ENCODE measurements at regions not wholly inside any gene's neighbourhood (a gene's known extent, or its start where the extent isn't known, plus 50 kb on each side); places are given as distances from the start of the nearest gene placed in this dataset.

DNA sequence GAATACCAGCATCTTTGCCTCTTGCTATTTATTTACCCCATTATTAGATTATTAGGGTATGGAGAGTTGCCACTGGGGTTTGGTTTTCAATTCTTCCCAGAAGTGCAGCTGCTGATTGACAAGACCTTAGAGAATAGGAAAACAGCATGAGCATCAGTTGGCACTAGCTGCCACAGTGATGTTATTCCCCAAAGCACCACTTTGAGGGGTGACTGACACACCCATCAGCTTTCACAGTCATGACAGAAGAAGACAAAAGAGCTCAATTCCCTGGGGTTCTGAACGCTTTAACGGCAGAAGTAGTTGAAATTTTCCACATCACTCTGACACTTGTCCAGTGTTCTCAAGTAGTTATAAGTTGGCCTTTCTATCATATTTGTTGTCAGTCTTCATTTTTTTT lies 55.0 kb upstream of the NR3C2 start:
- DNase-seq (ENCODE audit: low spot score) (no peak), ATAC-seq (ENCODE audit: insufficient number of reproducible peaks, low FRiP score, low read depth) (no peak)
- H3K27me3 ChIP-seq (replicated peaks; ENCODE audit: insufficient read depth) = no peaks in the 10 kb centered on the region
- H3K9me3 ChIP-seq = no peaks in the 10 kb centered on the region
- TF ChIP-seq, protein P1, sequence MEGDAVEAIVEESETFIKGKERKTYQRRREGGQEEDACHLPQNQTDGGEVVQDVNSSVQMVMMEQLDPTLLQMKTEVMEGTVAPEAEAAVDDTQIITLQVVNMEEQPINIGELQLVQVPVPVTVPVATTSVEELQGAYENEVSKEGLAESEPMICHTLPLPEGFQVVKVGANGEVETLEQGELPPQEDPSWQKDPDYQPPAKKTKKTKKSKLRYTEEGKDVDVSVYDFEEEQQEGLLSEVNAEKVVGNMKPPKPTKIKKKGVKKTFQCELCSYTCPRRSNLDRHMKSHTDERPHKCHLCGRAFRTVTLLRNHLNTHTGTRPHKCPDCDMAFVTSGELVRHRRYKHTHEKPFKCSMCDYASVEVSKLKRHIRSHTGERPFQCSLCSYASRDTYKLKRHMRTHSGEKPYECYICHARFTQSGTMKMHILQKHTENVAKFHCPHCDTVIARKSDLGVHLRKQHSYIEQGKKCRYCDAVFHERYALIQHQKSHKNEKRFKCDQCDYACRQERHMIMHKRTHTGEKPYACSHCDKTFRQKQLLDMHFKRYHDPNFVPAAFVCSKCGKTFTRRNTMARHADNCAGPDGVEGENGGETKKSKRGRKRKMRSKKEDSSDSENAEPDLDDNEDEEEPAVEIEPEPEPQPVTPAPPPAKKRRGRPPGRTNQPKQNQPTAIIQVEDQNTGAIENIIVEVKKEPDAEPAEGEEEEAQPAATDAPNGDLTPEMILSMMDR (IDR thresholded peaks at IDR 0.05) = no peak
- H3K27ac ChIP-seq = no peak overlapping the region
- no peaks in the 10 kb centered on the region for H3K36me3 ChIP-seq
- H3K4me3 ChIP-seq = no peak overlapping the region
- H3K4me1 ChIP-seq (ENCODE audit: control insufficient read depth in 1 of 2, low read depth in 2 of 2) = no peaks in the 10 kb centered on the region

GRCh38 chr4:148495463-148495862 lies 53.2 kb upstream of the NR3C2 start:
- TF ChIP-seq, protein P1 (IDR thresholded peaks at IDR 0.05) = no peak
- no peaks in the 10 kb centered on the region for H3K4me1 ChIP-seq (ENCODE audit: control insufficient read depth in 1 of 2, low read depth in 2 of 2)
- no peak for ATAC-seq (ENCODE audit: insufficient number of reproducible peaks, low FRiP score, low read depth)

More at GRCh38 chr4:148495463-148495862, 53.2 kb upstream of the NR3C2 start:
- no peak overlapping the region for H3K4me3 ChIP-seq
- H3K36me3 ChIP-seq = no peaks in the 10 kb centered on the region
- H3K27ac ChIP-seq = no peak overlapping the region
- no peak for DNase-seq (ENCODE audit: low spot score)
- H3K9me3 ChIP-seq = no peaks in the 10 kb centered on the region
- no peaks in the 10 kb centered on the region for H3K27me3 ChIP-seq (replicated peaks; ENCODE audit: insufficient read depth)

Measured in thoracic aorta (tissue), 2 donors.